ENCODE measurements at regions not wholly inside any gene's neighbourhood (a gene's known extent, or its start where the extent isn't known, plus 50 kb on each side); places are given as distances from the start of the nearest gene placed in this dataset.

- no peaks in the 10 kb centered on the region for H3K36me3 ChIP-seq (ENCODE audit: control insufficient read depth, insufficient read depth, low read length)
- no peak overlapping the region for H3K4me2 ChIP-seq (ENCODE audit: extremely low read depth, insufficient read depth, low read length)
- H3K4me3 ChIP-seq (replicated peaks in 1 of 4; ENCODE audit: control extremely low read depth in 1 of 4, insufficient read depth in 1 of 4, low read depth in 3 of 4, low read length in 4 of 4) = no peak overlapping the region
- no peak for DNase-seq (ENCODE audit: low read depth in 2 of 2)
- H3K79me2 ChIP-seq (ENCODE audit: control insufficient read depth, insufficient read depth, low read length) = no peaks in the 10 kb centered on the region
- no peaks in the 10 kb centered on the region for H4K20me1 ChIP-seq (ENCODE audit: control insufficient read depth, extremely low read depth, insufficient read depth, low read length)
- no peak overlapping the region for H3K27ac ChIP-seq (ENCODE audit: insufficient read depth, low read length)
- no peak overlapping the region for H3K9ac ChIP-seq (ENCODE audit: insufficient read depth, low read length)
- no peaks in the 10 kb centered on the region for H3K27me3 ChIP-seq (ENCODE audit: control insufficient read depth, insufficient read depth, low read length)
- H3K9me3 ChIP-seq (ENCODE audit: control insufficient read depth, insufficient read depth, low read depth, low read length) = no peaks in the 10 kb centered on the region
- no peaks in the 10 kb centered on the region for H3K4me1 ChIP-seq (ENCODE audit: control insufficient read depth, extremely low read depth, insufficient read depth, low read length)
- TF ChIP-seq CTCF (conservative IDR thresholded peaks at IDR 0.05 in 1 of 2, IDR thresholded peaks at IDR 0.05 in 1 of 2; ENCODE audit: low read depth in 1 of 2, low read length in 2 of 2) (no peak), EZH2 (IDR thresholded peaks at IDR 0.05; ENCODE audit: low read length, missing control alignments) (no peak)
- H2AFZ ChIP-seq (ENCODE audit: low read length) = no peak overlapping the region
Measured at GRCh38 chr2:128930101-128930500, 611.4 kb upstream of the HS6ST1 start.

- DNase-seq (ENCODE audit: low read depth in 2 of 2) = no peak
- Histone ChIP-seq H3K9me3 (ENCODE audit: control insufficient read depth, insufficient read depth, low read depth, low read length) (no peaks in the 10 kb centered on the region), H3K4me2 (ENCODE audit: extremely low read depth, insufficient read depth, low read length) (no peak overlapping the region), H3K27ac (ENCODE audit: insufficient read depth, low read length) (no peak overlapping the region), H3K79me2 (ENCODE audit: control insufficient read depth, insufficient read depth, low read length) (no peaks in the 10 kb centered on the region), H3K36me3 (ENCODE audit: control insufficient read depth, insufficient read depth, low read length) (no peaks in the 10 kb centered on the region), H3K4me1 (ENCODE audit: control insufficient read depth, extremely low read depth, insufficient read depth, low read length) (no peaks in the 10 kb centered on the region), H4K20me1 (ENCODE audit: control insufficient read depth, extremely low read depth, insufficient read depth, low read length) (no peaks in the 10 kb centered on the region), H3K27me3 (ENCODE audit: control insufficient read depth, insufficient read depth, low read length) (no peaks in the 10 kb centered on the region), H3K4me3 (replicated peaks in 1 of 4; ENCODE audit: control extremely low read depth in 1 of 4, insufficient read depth in 1 of 4, low read depth in 3 of 4, low read length in 4 of 4) (no peak overlapping the region), H3K9ac (ENCODE audit: insufficient read depth, low read length) (no peak overlapping the region), H2AFZ (ENCODE audit: low read length) (no peak overlapping the region)
- no peak for TF ChIP-seq CTCF (conservative IDR thresholded peaks at IDR 0.05 in 1 of 2, IDR thresholded peaks at IDR 0.05 in 1 of 2; ENCODE audit: low read depth in 1 of 2, low read length in 2 of 2)
- TF ChIP-seq EZH2 (IDR thresholded peaks at IDR 0.05; ENCODE audit: low read length, missing control alignments) = no peak
Measured at GRCh38 chr2:128940378-128940777, 621.7 kb upstream of the HS6ST1 start.

GRCh38 chr2:128941751-128942150 is 623.1 kb upstream of the HS6ST1 start:
- Histone ChIP-seq H3K79me2 (ENCODE audit: control insufficient read depth, insufficient read depth, low read length) (no peaks in the 10 kb centered on the region), H3K4me1 (ENCODE audit: control insufficient read depth, extremely low read depth, insufficient read depth, low read length) (no peaks in the 10 kb centered on the region), H3K4me2 (ENCODE audit: extremely low read depth, insufficient read depth, low read length) (no peak overlapping the region), H2AFZ (ENCODE audit: low read length) (no peak overlapping the region), H3K4me3 (replicated peaks in 1 of 4; ENCODE audit: control extremely low read depth in 1 of 4, insufficient read depth in 1 of 4, low read depth in 3 of 4, low read length in 4 of 4) (no peak overlapping the region), H3K27ac (ENCODE audit: insufficient read depth, low read length) (no peak overlapping the region), H4K20me1 (ENCODE audit: control insufficient read depth, extremely low read depth, insufficient read depth, low read length) (no peaks in the 10 kb centered on the region), H3K9ac (ENCODE audit: insufficient read depth, low read length) (no peak overlapping the region), H3K9me3 (ENCODE audit: control insufficient read depth, insufficient read depth, low read depth, low read length) (no peaks in the 10 kb centered on the region), H3K36me3 (ENCODE audit: control insufficient read depth, insufficient read depth, low read length) (no peaks in the 10 kb centered on the region), H3K27me3 (ENCODE audit: control insufficient read depth, insufficient read depth, low read length) (no peaks in the 10 kb centered on the region)
- no peak for TF ChIP-seq EZH2 (IDR thresholded peaks at IDR 0.05; ENCODE audit: low read length, missing control alignments)
- no peak for DNase-seq (ENCODE audit: low read depth in 2 of 2)
